Breast epithelium (tissue), 4 donors: ENCODE measurements at regions not wholly inside any gene's neighbourhood (a gene's known extent, or its start where the extent isn't known, plus 50 kb on each side); places are given as distances from the start of the nearest gene placed in this dataset.
"Not testable (repeated sequence)": the region's sequence is repeated elsewhere in the genome, so short reads cannot be mapped to it uniquely, and the experiment has no call there.

Experiments
- DNase-seq, 2 donors: peaks; one replicate each; pipeline ENCODE4 v3.0.0-alpha.2; 2019; ENCODE audit warnings: low spot score in 2 of 2
- H3K27ac ChIP-seq, 2 donors: fragments of 200-600 bp; sonication (generic) in 1 of 2; one replicate each; pipeline ENCODE4 v1.5.1; 2016 to 2019; ENCODE audit warnings: mild to moderate bottlenecking in 1 of 2
- H3K27me3 ChIP-seq, 2 donors: fragments of 200-600 bp; sonication (generic) in 1 of 2; one replicate each; pipeline versions ENCODE4 v1.5.1 to v1.6.0; 2017 to 2019; ENCODE audit warnings: control low read depth in 1 of 2, mild to moderate bottlenecking in 1 of 2
- H3K36me3 ChIP-seq: fragments of 200-600 bp; one replicate; pipeline ENCODE4 v1.5.1; 2019
- H3K4me1 ChIP-seq, 2 donors: fragments of 200-600 bp; sonication (generic); one replicate each; pipeline ENCODE4 v1.5.1; 2016 to 2019; ENCODE audit warnings: control low read depth in 1 of 2
- H3K4me3 ChIP-seq, 3 donors: fragments of 200-600 bp; sonication (generic); 1 replicate in 2 of 3; 2 replicates in 1 of 3; pipeline ENCODE4 v1.5.1; 2016 to 2019; ENCODE audit warnings: mild to moderate bottlenecking in 3 of 3, moderate library complexity in 2 of 3
- H3K9me3 ChIP-seq, 2 donors: fragments of 200-600 bp; sonication (generic) in 1 of 2; one replicate each; pipeline ENCODE4 v1.5.1; 2016 to 2019; ENCODE audit warnings: control low read depth in 1 of 2
- POLR2A ChIP-seq: fragments of 450-650 bp; IDR thresholded peaks from one replicate; pipeline ENCODE4 v1.6.1; 2016; ENCODE audit warnings: antibody characterized with exemption, mild to moderate bottlenecking, moderate library complexity
- POLR2AphosphoS5 ChIP-seq, 3 donors: sonication (generic); formaldehyde crosslinking; IDR thresholded peaks; one replicate each; pipeline ENCODE4 v1.6.1; 2017; ENCODE audit warnings: antibody characterized with exemption in 3 of 3
- intact Hi-C: fragments of 100-400 bp; cut with DNase I; formaldehyde crosslinking; loops from one replicate; pipeline ENCODE4 v1.15.1; 2023; ENCODE audit warnings: low total_unique reads
- TF ChIP-seq, protein P1 (sequence below), 3 donors: fragments of 450-650 bp; IDR thresholded peaks; one replicate each; pipeline ENCODE4 v1.5.1; 2016 to 2017; ENCODE audit warnings: antibody characterized with exemption in 3 of 3, mild to moderate bottlenecking in 3 of 3, moderate library complexity in 3 of 3

DNA sequence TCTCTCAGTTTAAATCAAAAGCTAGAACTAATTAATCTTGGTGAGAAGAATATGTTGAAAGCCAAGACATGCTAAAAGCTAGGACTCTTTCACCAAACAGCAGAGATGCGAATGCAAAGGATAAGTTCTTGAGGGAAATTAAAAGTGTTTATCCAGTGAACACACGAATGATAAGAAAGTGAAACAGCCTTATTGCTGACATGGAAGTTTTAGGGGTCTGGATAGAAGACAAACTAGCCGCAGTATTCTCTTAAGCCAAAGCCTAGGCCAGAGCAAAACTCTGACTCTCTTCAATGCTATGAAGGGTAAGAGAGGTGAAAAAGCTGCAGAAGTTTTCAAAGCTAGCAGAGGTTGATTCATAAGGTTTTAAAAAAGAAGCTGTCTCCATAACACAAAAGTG lies 103.0 kb downstream of the UFM1 start:
- H3K27me3 ChIP-seq, result no peaks in the 10 kb centered on the region
- DNase-seq, result no peak
- TF ChIP-seq POLR2A (no peak), POLR2AphosphoS5 (IDR thresholded peaks at IDR 0.05) (no peak)
- TF ChIP-seq, protein P1, sequence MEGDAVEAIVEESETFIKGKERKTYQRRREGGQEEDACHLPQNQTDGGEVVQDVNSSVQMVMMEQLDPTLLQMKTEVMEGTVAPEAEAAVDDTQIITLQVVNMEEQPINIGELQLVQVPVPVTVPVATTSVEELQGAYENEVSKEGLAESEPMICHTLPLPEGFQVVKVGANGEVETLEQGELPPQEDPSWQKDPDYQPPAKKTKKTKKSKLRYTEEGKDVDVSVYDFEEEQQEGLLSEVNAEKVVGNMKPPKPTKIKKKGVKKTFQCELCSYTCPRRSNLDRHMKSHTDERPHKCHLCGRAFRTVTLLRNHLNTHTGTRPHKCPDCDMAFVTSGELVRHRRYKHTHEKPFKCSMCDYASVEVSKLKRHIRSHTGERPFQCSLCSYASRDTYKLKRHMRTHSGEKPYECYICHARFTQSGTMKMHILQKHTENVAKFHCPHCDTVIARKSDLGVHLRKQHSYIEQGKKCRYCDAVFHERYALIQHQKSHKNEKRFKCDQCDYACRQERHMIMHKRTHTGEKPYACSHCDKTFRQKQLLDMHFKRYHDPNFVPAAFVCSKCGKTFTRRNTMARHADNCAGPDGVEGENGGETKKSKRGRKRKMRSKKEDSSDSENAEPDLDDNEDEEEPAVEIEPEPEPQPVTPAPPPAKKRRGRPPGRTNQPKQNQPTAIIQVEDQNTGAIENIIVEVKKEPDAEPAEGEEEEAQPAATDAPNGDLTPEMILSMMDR (IDR thresholded peaks at IDR 0.05), result no peak
- no peaks in the 10 kb centered on the region for H3K4me1 ChIP-seq
- intact Hi-C loops, result no loop called here
- H3K4me3 ChIP-seq, result no peak overlapping the region
- H3K36me3 ChIP-seq, result no peaks in the 10 kb centered on the region
- H3K9me3 ChIP-seq, result no peaks in the 10 kb centered on the region
- no peak overlapping the region for H3K27ac ChIP-seq

DNA sequence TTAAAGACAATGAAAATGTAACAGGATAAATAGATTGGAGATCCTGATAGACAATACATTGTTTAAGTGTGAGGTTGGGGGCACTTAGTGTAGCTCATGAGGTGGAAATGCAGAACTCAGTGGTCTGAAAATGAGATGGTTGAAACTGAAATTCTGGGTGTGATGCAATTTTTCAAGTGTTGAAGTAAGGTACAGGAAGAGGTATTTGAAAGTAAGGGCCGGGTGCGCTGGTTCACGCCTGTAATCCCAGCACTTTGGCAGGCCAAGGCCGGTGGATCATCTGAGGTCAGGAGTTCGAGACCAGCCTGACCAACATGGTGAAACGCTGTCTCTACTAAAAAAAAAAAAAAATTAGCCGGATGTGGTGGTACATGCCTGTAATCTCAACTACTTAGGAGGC lies 113.0 kb downstream of the UFM1 start:
- no peak overlapping the region for H3K4me3 ChIP-seq
- TF ChIP-seq POLR2AphosphoS5 (IDR thresholded peaks at IDR 0.05), result no peak
- TF ChIP-seq, protein P1 (IDR thresholded peaks at IDR 0.05), result no peak
- no peak for TF ChIP-seq POLR2A
- no peak overlapping the region for H3K27ac ChIP-seq
- no peaks in the 10 kb centered on the region for H3K36me3 ChIP-seq
- peaks cover 0 to 6% of the 10 kb centered on the region in 2 donors for H3K9me3 ChIP-seq
- intact Hi-C loops, result no loop called here
- DNase-seq, result no peak
- H3K27me3 ChIP-seq, result no peaks in the 10 kb centered on the region
- H3K4me1 ChIP-seq, result no peaks in the 10 kb centered on the region

DNA sequence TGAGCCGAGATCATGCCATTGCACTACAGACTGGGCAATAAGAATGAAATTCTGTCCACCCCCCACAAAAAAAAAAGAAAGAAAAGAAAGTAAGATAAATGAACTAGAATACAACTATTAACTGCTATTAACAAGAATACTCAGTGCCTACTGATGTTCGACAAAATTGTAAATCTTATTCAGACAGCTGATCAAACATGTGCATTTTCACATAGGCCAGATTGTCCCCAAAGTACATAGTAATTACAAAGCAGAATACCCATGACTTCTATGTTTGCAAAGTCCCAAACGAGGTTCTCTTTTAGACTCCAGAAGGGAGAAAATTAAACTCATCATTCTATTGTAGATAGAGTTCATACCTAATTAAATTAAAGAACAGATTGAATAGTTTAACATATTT lies 113.4 kb downstream of the UFM1 start:
- H3K4me1 ChIP-seq, result no peaks in the 10 kb centered on the region
- no peak overlapping the region for H3K4me3 ChIP-seq
- no peaks in the 10 kb centered on the region for H3K27me3 ChIP-seq
- peaks cover 0 to 6% of the 10 kb centered on the region in 2 donors for H3K9me3 ChIP-seq
- DNase-seq, result no peak
- TF ChIP-seq POLR2AphosphoS5 (IDR thresholded peaks at IDR 0.05) (no peak), POLR2A (no peak)
- TF ChIP-seq, protein P1 (IDR thresholded peaks at IDR 0.05), result no peak
- H3K27ac ChIP-seq, result no peak overlapping the region
- H3K36me3 ChIP-seq, result no peaks in the 10 kb centered on the region
- intact Hi-C loops, result no loop called here

DNA sequence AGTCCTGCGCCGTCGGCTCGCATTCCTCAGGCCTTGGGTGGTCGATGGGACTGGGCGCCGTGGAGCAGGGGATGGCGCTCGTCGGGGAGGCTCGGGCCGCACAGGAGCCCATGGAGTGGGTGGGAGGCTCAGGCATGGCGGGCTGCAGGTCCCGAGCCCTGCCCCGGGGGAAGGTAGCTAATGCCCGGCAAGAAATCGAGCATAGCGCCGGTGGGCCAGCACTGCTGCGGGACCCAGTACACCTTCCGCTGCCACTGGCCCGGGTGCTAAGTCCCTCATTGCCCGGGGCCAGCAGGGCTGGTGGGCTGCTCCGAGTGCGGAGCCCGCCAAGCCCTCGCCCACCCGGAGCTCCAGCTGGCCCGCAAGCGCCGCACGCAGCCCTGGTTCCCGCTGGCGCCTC lies 122.8 kb downstream of the UFM1 start:
- H3K27ac ChIP-seq, H3K36me3 ChIP-seq, DNase-seq, H3K27me3 ChIP-seq, H3K9me3 ChIP-seq, H3K4me3 ChIP-seq, H3K4me1 ChIP-seq, intact Hi-C loops: not testable (repeated sequence)

DNA sequence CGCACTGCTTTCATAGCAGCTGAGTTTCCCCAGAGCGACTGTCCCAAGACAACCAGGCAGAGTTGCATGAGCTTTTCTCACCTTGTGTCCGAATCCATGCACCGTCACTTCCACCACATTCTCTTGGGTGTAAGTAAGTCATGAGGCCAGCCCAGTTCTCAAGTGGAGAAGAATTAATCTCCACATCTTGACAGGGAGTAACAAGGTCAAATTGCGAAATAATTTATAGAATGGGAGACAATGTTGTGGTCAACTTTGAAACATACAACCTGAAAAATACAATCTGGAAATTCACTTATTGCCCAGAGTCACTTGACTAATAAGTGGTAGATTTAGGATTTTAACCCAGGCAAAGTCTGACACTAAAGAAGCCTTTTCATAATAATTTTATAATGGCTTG lies 123.7 kb downstream of the UFM1 start:
- Histone ChIP-seq H3K27me3 (no peaks in the 10 kb centered on the region), H3K36me3 (peaks cover 7% of the 10 kb centered on the region), H3K9me3 (no peaks in the 10 kb centered on the region), H3K27ac (no peak overlapping the region), H3K4me3 (no peak overlapping the region), H3K4me1 (no peaks in the 10 kb centered on the region)
- DNase-seq, result no peak
- no peak for TF ChIP-seq POLR2AphosphoS5 (IDR thresholded peaks at IDR 0.05)
- no peak for TF ChIP-seq POLR2A
- TF ChIP-seq, protein P1 (IDR thresholded peaks at IDR 0.05), result no peak
- intact Hi-C loops, result no loop called here

DNA sequence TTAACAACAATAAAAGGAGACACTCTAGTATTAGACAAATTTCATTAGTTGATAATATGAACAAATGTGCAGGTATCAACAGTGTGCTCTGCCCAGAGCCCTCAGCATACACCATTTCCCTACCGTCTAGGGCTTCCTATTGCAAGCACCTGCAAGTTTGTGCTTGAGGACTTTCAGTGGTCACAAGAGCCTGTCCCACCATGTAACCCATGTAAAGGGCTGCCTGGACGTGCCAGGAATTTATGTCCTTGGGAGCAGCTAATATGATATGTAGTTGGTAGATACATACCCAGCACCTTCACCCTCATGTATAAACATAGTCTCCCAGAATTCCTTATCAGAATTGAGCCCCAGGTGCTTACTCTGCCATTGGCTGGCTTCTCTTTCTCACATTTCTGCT lies 128.0 kb downstream of the UFM1 start:
- intact Hi-C loops, result no loop called here
- no peaks in the 10 kb centered on the region for H3K4me1 ChIP-seq
- no peak overlapping the region for H3K27ac ChIP-seq
- TF ChIP-seq, protein P1 (IDR thresholded peaks at IDR 0.05), result no peak
- TF ChIP-seq POLR2A, result no peak
- no peak for TF ChIP-seq POLR2AphosphoS5 (IDR thresholded peaks at IDR 0.05)
- no peaks in the 10 kb centered on the region for H3K27me3 ChIP-seq
- peaks cover 7% of the 10 kb centered on the region for H3K36me3 ChIP-seq
- no peak for DNase-seq
- H3K9me3 ChIP-seq, result no peaks in the 10 kb centered on the region
- H3K4me3 ChIP-seq, result no peak overlapping the region
